Heart left ventricle (tissue), 16 donors: ENCODE measurements at regions not wholly inside any gene's neighbourhood (a gene's known extent, or its start where the extent isn't known, plus 50 kb on each side); places are given as distances from the start of the nearest gene placed in this dataset.

Experiments used
- ATAC-seq, 4 donors: fragments of 200-7000 bp; cut with Tn5 transposase; one replicate each; pipeline ENCODE4 v1.9.1; 2020 to 2022; ENCODE audit warnings: moderate library complexity in 4 of 4, mild to moderate bottlenecking in 3 of 4, moderate number of reproducible peaks in 1 of 4
- DNase-seq, 5 donors: peaks; one replicate each; pipeline ENCODE4 v3.0.0-alpha.2; 2020
- H3K27ac ChIP-seq, 12 donors: fragments of 200-600 bp; sonication (generic) in 4 of 12; one replicate each; pipeline versions ENCODE4 v1.5.0 to v1.8.0; 2016 to 2022; ENCODE audit warnings: mild to moderate bottlenecking in 2 of 12
- H3K27me3 ChIP-seq, 9 donors: fragments of 200-600 bp; sonication (generic) in 2 of 9; one replicate each; pipeline versions ENCODE4 v1.5.1 to v1.8.0; 2016 to 2022; ENCODE audit warnings: mild to moderate bottlenecking in 3 of 9
- H3K36me3 ChIP-seq, 9 donors: fragments of 200-600 bp; sonication (generic) in 2 of 9; one replicate each; pipeline versions ENCODE4 v1.5.0 to v1.8.0; 2018 to 2022; ENCODE audit warnings: mild to moderate bottlenecking in 2 of 9
- H3K4me1 ChIP-seq, 12 donors: fragments of 200-600 bp; sonication (generic) in 4 of 12; one replicate each; pipeline versions ENCODE4 v1.5.0 to v1.8.0; 2016 to 2022; ENCODE audit warnings: mild to moderate bottlenecking in 3 of 12
- H3K4me3 ChIP-seq, 12 donors: fragments of 200-600 bp; sonication (generic) in 4 of 12; one replicate each; pipeline versions ENCODE4 v1.5.0 to v1.8.0; 2017 to 2022; ENCODE audit warnings: mild to moderate bottlenecking in 9 of 12, moderate library complexity in 4 of 12
- H3K9me3 ChIP-seq, 12 donors: fragments of 200-600 bp; sonication (generic) in 4 of 12; one replicate each; pipeline versions ENCODE4 v1.5.0 to v1.8.0; 2016 to 2022; ENCODE audit warnings: mild to moderate bottlenecking in 1 of 12
- CTCF ChIP-seq, 12 donors: fragments of 200-600 bp; sonication (generic) in 4 of 12; IDR thresholded peaks; one replicate each; pipeline versions ENCODE4 v1.5.0 to v1.8.0; 2018 to 2022; ENCODE audit warnings: antibody characterized with exemption in 12 of 12, mild to moderate bottlenecking in 5 of 12
- POLR2A ChIP-seq, 2 donors: fragments of 450-650 bp; IDR thresholded peaks; one replicate each; pipeline ENCODE4 v1.6.1; 2017; ENCODE audit warnings: antibody characterized with exemption in 2 of 2, mild to moderate bottlenecking in 2 of 2, moderate library complexity in 2 of 2
- WGBS, 4 donors: extraction: QIAGEN DNeasy Blood & Tissue Kit in 2 of 4; methylation state at CpG; one replicate each; pipeline versions ENCODE4 v1.1.5 to v1.1.7; 2013 to 2018; 5-methylcytosine and 5-hydroxymethylcytosine counted together
- intact Hi-C, 10 donors: fragments of 100-400 bp; cut with DNase I; formaldehyde crosslinking; loops; one replicate each; pipeline versions ENCODE4 v1.11.1 to v1.14.2; 2022
- donor health status: ischemic (EF 13 %, LVEDD 7.1; RV severe dilation, severe dysfunction).
- donor health status: healthy with polysubstance abuse.
- donor health status: DM: no; HTN: yes; CAD: no.
- donor health status: DM: no; HTN: no; CAD: no.
- donor health status: ischemic (EF 25% LVEDD 6.9; RV normal size, moderate dysfunction).
- donor health status: ischemic (EF 25% LVEDD 5.7; RV mildly dilated, moderate dysfunction).
- donor health status: healthy.
- donor health status: DM: yes; HTN: yes; CAD: no.
- donor health status: ischemic (EF 35%, LVEDD 5.7; RV mildly dilated, moderate dysfunction).
- donor health status: nonischemic (EF 11% LVEDD 7.7; RV severe dilation, severe dysfunction).
- donor health status: DM: yes; HTN: yes; CAD: no.
- donor health status: PGD.
- donor health status: ischemic (EF 29% LVEDD 5.4; RV normal size, mild dysfunction).
- donor health status: nonischemic (EF 23%, LVEDD 6.1; RV moderate dilation, normal function).

- Histone ChIP-seq H3K36me3 (no peaks in the 10 kb centered on the region), H3K27ac (no peak overlapping the region), H3K4me3 (no peak overlapping the region), H3K4me1 (no peaks in the 10 kb centered on the region), H3K27me3 (no peaks in the 10 kb centered on the region), H3K9me3 (peaks cover 0 to 14% (median 1%) of the 10 kb centered on the region in 12 donors)
- ATAC-seq (no peak), DNase-seq (no peak)
- intact Hi-C loops, result no loop called here
- 85 to 94% (median 91%) methylated on average over 9 to 13 of the region's 13 CpGs for WGBS, 4 donors
- TF ChIP-seq CTCF (IDR thresholded peaks at IDR 0.05) (no peak), POLR2A (IDR thresholded peaks at IDR 0.05) (no peak)
Measured at GRCh38 chr2:6459138-6459537, 406.6 kb downstream of the CMPK2 start.

GRCh38 chr2:6470518-6470917 lies 395.2 kb downstream of the CMPK2 start:
- no peak for TF ChIP-seq CTCF (IDR thresholded peaks at IDR 0.05)
- H3K4me1 ChIP-seq, result no peaks in the 10 kb centered on the region
- no peaks in the 10 kb centered on the region for H3K36me3 ChIP-seq
- WGBS, 4 donors, result 27 to 55% (median 36%) methylated on average over 1 of the region's 1 CpG
- intact Hi-C loops, result no loop called here
- H3K4me3 ChIP-seq, result no peak overlapping the region
- DNase-seq, result no peak
- no peak for ATAC-seq
- H3K27ac ChIP-seq, result no peak overlapping the region
- H3K27me3 ChIP-seq, result peaks cover 0 to 23% (median 0%) of the 10 kb centered on the region in 9 donors
- peaks cover 0 to 9% (median 0%) of the 10 kb centered on the region in 12 donors for H3K9me3 ChIP-seq

- TF ChIP-seq POLR2A (IDR thresholded peaks at IDR 0.05), result no peak
- no peak for TF ChIP-seq CTCF (IDR thresholded peaks at IDR 0.05)
- no peaks in the 10 kb centered on the region for H3K4me1 ChIP-seq
- no peak overlapping the region for H3K4me3 ChIP-seq
- WGBS, 4 donors, result 89 to 91% (median 89%) methylated on average over 4 of the region's 4 CpGs
- no peaks in the 10 kb centered on the region for H3K36me3 ChIP-seq
- intact Hi-C loops, result no loop called here
- H3K27me3 ChIP-seq, result peaks cover 0 to 29% (median 0%) of the 10 kb centered on the region in 9 donors
- peaks cover 0 to 9% (median 0%) of the 10 kb centered on the region in 12 donors for H3K9me3 ChIP-seq
- DNase-seq (no peak), ATAC-seq (no peak)
- H3K27ac ChIP-seq, result no peak overlapping the region
Measured at GRCh38 chr2:6471419-6471818, 394.3 kb downstream of the CMPK2 start.

- no peak for ATAC-seq
- Histone ChIP-seq H3K9me3 (no peaks in the 10 kb centered on the region), H3K4me3 (no peak overlapping the region), H3K4me1 (no peaks in the 10 kb centered on the region), H3K27me3 (peaks cover 0 to 32% (median 0%) of the 10 kb centered on the region in 9 donors), H3K27ac (no peak overlapping the region), H3K36me3 (no peaks in the 10 kb centered on the region)
- no peak for DNase-seq
- intact Hi-C loops, result no loop called here
- WGBS, 4 donors, result 57 to 64% (median 60%) methylated on average over 4 of the region's 4 CpGs
- TF ChIP-seq POLR2A (IDR thresholded peaks at IDR 0.05) (no peak), CTCF (IDR thresholded peaks at IDR 0.05) (no peak)
Measured at GRCh38 chr2:6474161-6475140, 391.3 kb downstream of the CMPK2 start.
